Endodermal cell (in vitro differentiated cells): ENCODE measurements at regions not wholly inside any gene's neighbourhood (a gene's known extent, or its start where the extent isn't known, plus 50 kb on each side); places are given as distances from the start of the nearest gene placed in this dataset.

Experiments used
- DNase-seq: peaks from one replicate; pipeline ENCODE4 v3.0.0-alpha.2; 2017
- H3K27ac ChIP-seq: 2 replicates; pipeline ENCODE4 v1.5.1; 2013; ENCODE audit warnings: mild to moderate bottlenecking, low read depth, low read length, moderate library complexity
- H3K27me3 ChIP-seq: 2 replicates; pipeline ENCODE4 v1.6.1; 2013; ENCODE audit warnings: mild to moderate bottlenecking, low read length, moderate library complexity; ENCODE audit not compliant: insufficient read depth, control insufficient read depth, poor library complexity, severe bottlenecking
- H3K36me3 ChIP-seq: 2 replicates; pipeline ENCODE4 v1.7.0; 2013; ENCODE audit warnings: mild to moderate bottlenecking, low read length, moderate library complexity; ENCODE audit not compliant: control insufficient read depth, insufficient read depth
- H3K4me1 ChIP-seq: one replicate; pipeline ENCODE4 v1.7.0; 2013; ENCODE audit warnings: low read length; ENCODE audit not compliant: control insufficient read depth, insufficient read depth
- H3K4me3 ChIP-seq: 2 replicates; pipeline ENCODE4 v1.5.1; 2013; ENCODE audit warnings: mild to moderate bottlenecking, low read length, moderate library complexity
- H3K9ac ChIP-seq: 2 replicates; pipeline ENCODE4 v1.6.1; 2013; ENCODE audit warnings: mild to moderate bottlenecking, low read length, moderate library complexity; ENCODE audit not compliant: poor library complexity, severe bottlenecking; ENCODE audit errors: extremely low read depth
- H3K9me3 ChIP-seq: 2 replicates; pipeline ENCODE4 v1.6.1; 2013; ENCODE audit warnings: mild to moderate bottlenecking, low read length, moderate library complexity; ENCODE audit not compliant: control insufficient read depth
- H3K27ac Mint-ChIP-seq: 2 replicates; pipeline ENCODE4 v1.8.0; 2020; ENCODE audit warnings: mixed read lengths
- H3K27me3 Mint-ChIP-seq: 2 replicates; pipeline ENCODE4 v1.8.0; 2021; ENCODE audit warnings: mild to moderate bottlenecking, mixed read lengths; ENCODE audit not compliant: insufficient read depth
- H3K36me3 Mint-ChIP-seq: 2 replicates; pipeline ENCODE4 v1.8.0; 2020; ENCODE audit warnings: low read depth, mixed read lengths
- H3K4me1 Mint-ChIP-seq: 2 replicates; pipeline ENCODE4 v1.8.0; 2020; ENCODE audit warnings: mixed read lengths
- H3K4me3 Mint-ChIP-seq: 2 replicates; pipeline ENCODE4 v1.8.0; 2020; ENCODE audit warnings: mild to moderate bottlenecking, moderate library complexity, mixed read lengths
- H3K9me3 Mint-ChIP-seq: 2 replicates; pipeline ENCODE4 v1.8.0; 2020; ENCODE audit warnings: mild to moderate bottlenecking, mixed read lengths
- WGBS, 2 experiments: methylation state at CpG; one replicate each; pipeline versions ENCODE4 v1.1.5 to v1.1.7; 2013; ENCODE audit warnings: missing lambda C conversion rate in 2 of 2, mixed read lengths in 1 of 2; ENCODE audit not compliant: insufficient coverage in 1 of 2, insufficient read length in 1 of 2; 5-methylcytosine and 5-hydroxymethylcytosine counted together
- TF ChIP-seq, protein P1 (sequence below): fragments of 200-600 bp; sonication (generic); conservative IDR thresholded peaks from 2 replicates; pipeline ENCODE4 v1.5.0; 2021; ENCODE audit warnings: antibody characterized with exemption, mild to moderate bottlenecking

DNA sequence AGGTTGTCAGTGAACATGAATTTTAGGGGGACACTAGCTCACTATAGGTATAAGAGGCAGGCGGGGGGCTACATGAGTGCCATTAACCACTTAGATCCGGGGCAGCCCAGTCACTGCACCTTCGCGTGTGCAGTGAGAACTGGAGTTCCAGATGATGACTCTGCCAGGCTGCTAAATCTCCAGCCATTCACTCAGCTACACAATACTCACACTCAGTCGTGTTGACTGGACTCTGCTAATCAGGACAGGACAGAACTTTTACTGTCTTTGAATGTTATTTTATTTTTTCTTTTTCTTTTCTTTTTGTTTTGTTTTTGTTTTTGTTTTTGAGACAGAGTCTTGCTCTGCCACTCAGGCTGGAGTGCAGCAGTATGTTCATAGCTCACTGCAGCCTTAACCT, 465.6 kb downstream of the AACS start:
- Mint-ChIP-seq H3K27ac (no peak overlapping the region), H3K4me1 (no peaks in the 10 kb centered on the region), H3K27me3 (no peaks in the 10 kb centered on the region), H3K9me3 (no peaks in the 10 kb centered on the region), H3K36me3 (no peaks in the 10 kb centered on the region), H3K4me3 (no peak overlapping the region)
- no peaks in the 10 kb centered on the region for H3K9me3 ChIP-seq
- no peak overlapping the region for H3K27ac ChIP-seq
- WGBS, 2 experiments, result 85 to 95% methylated on average over 2 to 5 of the region's 5 CpGs
- H3K36me3 ChIP-seq, result no peaks in the 10 kb centered on the region
- no peak overlapping the region for H3K9ac ChIP-seq
- H3K4me3 ChIP-seq, result no peak overlapping the region
- no peak for DNase-seq
- no peaks in the 10 kb centered on the region for H3K27me3 ChIP-seq
- no peaks in the 10 kb centered on the region for H3K4me1 ChIP-seq
- TF ChIP-seq, protein P1, sequence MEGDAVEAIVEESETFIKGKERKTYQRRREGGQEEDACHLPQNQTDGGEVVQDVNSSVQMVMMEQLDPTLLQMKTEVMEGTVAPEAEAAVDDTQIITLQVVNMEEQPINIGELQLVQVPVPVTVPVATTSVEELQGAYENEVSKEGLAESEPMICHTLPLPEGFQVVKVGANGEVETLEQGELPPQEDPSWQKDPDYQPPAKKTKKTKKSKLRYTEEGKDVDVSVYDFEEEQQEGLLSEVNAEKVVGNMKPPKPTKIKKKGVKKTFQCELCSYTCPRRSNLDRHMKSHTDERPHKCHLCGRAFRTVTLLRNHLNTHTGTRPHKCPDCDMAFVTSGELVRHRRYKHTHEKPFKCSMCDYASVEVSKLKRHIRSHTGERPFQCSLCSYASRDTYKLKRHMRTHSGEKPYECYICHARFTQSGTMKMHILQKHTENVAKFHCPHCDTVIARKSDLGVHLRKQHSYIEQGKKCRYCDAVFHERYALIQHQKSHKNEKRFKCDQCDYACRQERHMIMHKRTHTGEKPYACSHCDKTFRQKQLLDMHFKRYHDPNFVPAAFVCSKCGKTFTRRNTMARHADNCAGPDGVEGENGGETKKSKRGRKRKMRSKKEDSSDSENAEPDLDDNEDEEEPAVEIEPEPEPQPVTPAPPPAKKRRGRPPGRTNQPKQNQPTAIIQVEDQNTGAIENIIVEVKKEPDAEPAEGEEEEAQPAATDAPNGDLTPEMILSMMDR, result no peak

DNA sequence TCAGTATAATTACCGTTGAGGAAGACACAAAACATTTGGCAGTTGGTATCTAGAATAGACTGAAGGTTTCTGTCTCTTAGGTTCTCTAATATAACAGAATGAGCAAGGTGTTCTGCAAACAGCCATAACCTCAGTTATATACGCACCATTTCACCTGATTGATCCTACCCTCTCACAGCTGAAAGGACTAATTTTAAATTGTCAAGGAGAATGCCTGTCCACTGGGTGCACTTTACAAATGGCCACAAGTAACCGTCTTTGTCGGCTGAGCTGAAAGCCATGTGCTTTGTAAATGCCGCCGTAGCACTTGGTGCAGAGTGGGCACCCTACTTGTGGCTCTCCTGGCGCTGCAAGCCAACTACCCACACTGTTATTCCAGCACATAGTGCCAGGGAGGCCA, 466.3 kb downstream of the AACS start:
- TF ChIP-seq, protein P1, result no peak
- Mint-ChIP-seq H3K4me3 (no peak overlapping the region), H3K9me3 (no peaks in the 10 kb centered on the region), H3K36me3 (no peaks in the 10 kb centered on the region), H3K27ac (no peak overlapping the region), H3K4me1 (no peaks in the 10 kb centered on the region), H3K27me3 (no peaks in the 10 kb centered on the region)
- WGBS, 2 experiments, result 86 to 94% methylated on average over 6 to 7 of the region's 7 CpGs
- no peaks in the 10 kb centered on the region for H3K9me3 ChIP-seq
- H3K27me3 ChIP-seq, result no peaks in the 10 kb centered on the region
- no peaks in the 10 kb centered on the region for H3K36me3 ChIP-seq
- no peaks in the 10 kb centered on the region for H3K4me1 ChIP-seq
- no peak overlapping the region for H3K27ac ChIP-seq
- H3K9ac ChIP-seq, result no peak overlapping the region
- no peak for DNase-seq
- H3K4me3 ChIP-seq, result no peak overlapping the region

DNA sequence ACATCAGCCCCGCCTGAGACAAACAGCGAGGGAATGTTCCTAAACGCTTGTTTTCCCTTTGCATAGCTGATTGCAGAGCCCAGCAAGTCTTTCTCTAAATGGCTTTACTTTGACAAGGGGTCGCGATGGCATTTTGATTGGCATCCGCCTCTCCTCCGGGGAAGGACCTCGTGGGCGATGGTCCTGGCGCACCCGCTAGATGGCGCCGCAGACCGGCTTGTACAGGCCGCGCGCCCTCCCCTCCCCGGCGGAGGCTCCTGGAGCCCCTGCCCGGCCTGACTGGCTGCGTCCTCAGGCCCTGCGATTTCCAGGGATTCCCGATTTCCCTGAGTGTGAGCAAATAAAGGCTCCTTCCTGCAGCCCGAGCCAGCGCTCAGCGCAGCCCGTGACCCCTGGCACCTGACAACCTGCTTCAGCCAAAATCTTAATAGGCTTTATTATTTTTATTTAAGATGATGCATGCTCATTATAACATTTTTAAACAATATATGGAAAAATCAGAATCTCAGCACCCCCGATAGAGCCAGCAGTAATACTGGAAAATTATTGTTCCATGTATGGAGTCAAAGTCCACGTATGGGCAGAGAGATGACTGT, 468.3 kb downstream of the AACS start:
- Mint-ChIP-seq H3K4me3 (no peak overlapping the region), H3K36me3 (no peaks in the 10 kb centered on the region), H3K4me1 (no peaks in the 10 kb centered on the region), H3K27ac (no peak overlapping the region), H3K27me3 (no peaks in the 10 kb centered on the region), H3K9me3 (no peaks in the 10 kb centered on the region)
- H3K4me3 ChIP-seq, result no peak overlapping the region
- TF ChIP-seq, protein P1, result peak; percentile 96
- DNase-seq, result peak; percentile 96
- H3K27me3 ChIP-seq, result no peaks in the 10 kb centered on the region
- no peaks in the 10 kb centered on the region for H3K4me1 ChIP-seq
- H3K36me3 ChIP-seq, result no peaks in the 10 kb centered on the region
- 10 to 23% methylated on average over 9 to 29 of the region's 29 CpGs for WGBS, 2 experiments
- H3K9me3 ChIP-seq, result no peaks in the 10 kb centered on the region
- no peak overlapping the region for H3K27ac ChIP-seq
- H3K9ac ChIP-seq, result no peak overlapping the region
